ENCODE measurements at regions not wholly inside any gene's neighbourhood (a gene's known extent, or its start where the extent isn't known, plus 50 kb on each side); places are given as distances from the start of the nearest gene placed in this dataset.

GRCh38 chr21:24941316-24942185 is 665.7 kb downstream of the MRPL39 start:
- Histone ChIP-seq H3K9me2 (ENCODE audit: insufficient read depth) (no peaks in the 10 kb centered on the region), H3K79me2 (replicated peaks; ENCODE audit: insufficient read depth) (no peaks in the 10 kb centered on the region), H3F3A (replicated peaks; ENCODE audit: low read depth) (no peaks in the 10 kb centered on the region), H4K20me1 (replicated peaks; ENCODE audit: insufficient read depth) (no peaks in the 10 kb centered on the region), H3K4me2 (0 out of 2 replicates have a peak overlapping the region, but pooled peaks have one; percentile 25), H3K4me1 (ENCODE audit: insufficient read depth) (peaks cover 3% of the 10 kb centered on the region; the same call in 1 of the 2 replicates), H2AFZ (peak overlapping the region; percentile 69; the same call in 1 of the 2 replicates), H3K36me3 (ENCODE audit: insufficient read depth) (no peaks in the 10 kb centered on the region), H3K4me3 (no peak overlapping the region), H3K27ac (ENCODE audit: low read depth) (no peak overlapping the region), H3K27me3 (ENCODE audit: insufficient read depth) (no peaks in the 10 kb centered on the region)
- Mint-ChIP-seq H3K4me1 (peaks cover 10% of the 10 kb centered on the region; the same call in 2 of the 3 replicates), H3K36me3 (ENCODE audit: low read depth) (no peaks in the 10 kb centered on the region; the same call in 2 of the 3 replicates), H3K27me3 (ENCODE audit: insufficient read depth, low read depth, poor library complexity) (peaks cover 2% of the 10 kb centered on the region), H3K9me3 (peaks cover 64% of the 10 kb centered on the region), H3K27ac (peak overlapping the region; percentile 75; the same call in 1 of the 2 replicates), H3K4me3 (no peak overlapping the region)
- TF ChIP-seq ZNF114 (CRISPR knock-in tag; IDR thresholded peaks at IDR 0.05): no peak
- no peak for TF ChIP-seq STAT1 (IDR thresholded peaks at IDR 0.05; ENCODE audit: unreplicated experiment)
- ATAC-seq (peak; percentile 86), DNase-seq (ENCODE audit: low spot score) (peak; percentile 33)

- Histone ChIP-seq H2AFZ (no peak overlapping the region), H3K9me2 (ENCODE audit: insufficient read depth) (no peaks in the 10 kb centered on the region), H3K79me2 (replicated peaks; ENCODE audit: insufficient read depth) (no peaks in the 10 kb centered on the region), H3K4me1 (ENCODE audit: insufficient read depth) (peaks cover 3% of the 10 kb centered on the region; the same call in 1 of the 2 replicates), H3K27me3 (ENCODE audit: insufficient read depth) (no peaks in the 10 kb centered on the region), H4K20me1 (replicated peaks; ENCODE audit: insufficient read depth) (no peaks in the 10 kb centered on the region), H3K4me2 (no peak overlapping the region), H3K27ac (ENCODE audit: low read depth) (no peak overlapping the region), H3F3A (replicated peaks; ENCODE audit: low read depth) (no peaks in the 10 kb centered on the region), H3K36me3 (ENCODE audit: insufficient read depth) (no peaks in the 10 kb centered on the region), H3K4me3 (no peak overlapping the region)
- Mint-ChIP-seq H3K4me1 (peaks cover 10% of the 10 kb centered on the region; the same call in 2 of the 3 replicates), H3K9me3 (peaks cover 58% of the 10 kb centered on the region), H3K27me3 (ENCODE audit: insufficient read depth, low read depth, poor library complexity) (peaks cover 2% of the 10 kb centered on the region), H3K27ac (no peak overlapping the region), H3K4me3 (no peak overlapping the region), H3K36me3 (ENCODE audit: low read depth) (no peaks in the 10 kb centered on the region)
- ATAC-seq (no peak), DNase-seq (ENCODE audit: low spot score) (no peak)
- TF ChIP-seq ZNF462 (CRISPR knock-in tag; IDR thresholded peaks at IDR 0.05) (no peak), EZH2 (IDR thresholded peaks at IDR 0.05; ENCODE audit: low read depth, unreplicated experiment) (no peak), EZH2phosphoT487 (IDR thresholded peaks at IDR 0.05; ENCODE audit: unreplicated experiment) (no peak), CTCF (conservative IDR thresholded peaks at IDR 0.05; ENCODE audit: low read depth in 2 of 2) (no peak), STAT1 (IDR thresholded peaks at IDR 0.05; ENCODE audit: unreplicated experiment) (no peak), ETS1 (IDR thresholded peaks at IDR 0.05) (no peak), ZNF331 (CRISPR knock-in tag; IDR thresholded peaks at IDR 0.05; ENCODE audit: low read depth) (no peak)
Observed at GRCh38 chr21:24939291-24939690, 668.0 kb downstream of the MRPL39 start.

All from GM23338 (cell line).